HT1080 (cell line): ENCODE measurements at regions not wholly inside any gene's neighbourhood (a gene's known extent, or its start where the extent isn't known, plus 50 kb on each side); places are given as distances from the start of the nearest gene placed in this dataset.
"Not testable (repeated sequence)": the region's sequence is repeated elsewhere in the genome, so short reads cannot be mapped to it uniquely, and the experiment has no call there.

ENCODE experiments used
- DNase-seq: peaks from one replicate; pipeline ENCODE4 v3.0.0-alpha.2; 2015; ENCODE audit warnings: low read depth

GRCh38 chr11:92122561-92122960 lies 102.1 kb upstream of the FAT3 start:
- no peak for DNase-seq

- no peak for DNase-seq
Measured at GRCh38 chr11:92111287-92111686, 113.3 kb upstream of the FAT3 start.

GRCh38 chr11:92109466-92109865 lies 115.2 kb upstream of the FAT3 start:
- no peak for DNase-seq

- no peak for DNase-seq
Measured at GRCh38 chr11:92107331-92107730, 117.3 kb upstream of the FAT3 start.

GRCh38 chr11:92104349-92104748 lies 120.3 kb upstream of the FAT3 start:
- no peak for DNase-seq

GRCh38 chr11:92101920-92102319 lies 122.7 kb upstream of the FAT3 start:
- DNase-seq, result no peak

GRCh38 chr11:92099183-92099582 lies 125.4 kb upstream of the FAT3 start:
- DNase-seq, result no peak

- DNase-seq, result no peak
Measured at GRCh38 chr11:92098172-92098571, 126.4 kb upstream of the FAT3 start.

- DNase-seq, result no peak
Measured at GRCh38 chr11:92087725-92088537, 136.7 kb upstream of the FAT3 start.

- DNase-seq, result peak; percentile 13
Measured at GRCh38 chr11:92083123-92083522, 141.5 kb upstream of the FAT3 start.

- DNase-seq, result no peak
Measured at GRCh38 chr11:92082652-92083051, 142.0 kb upstream of the FAT3 start.

GRCh38 chr11:92074498-92074897 lies 150.1 kb upstream of the FAT3 start:
- not testable (repeated sequence) for DNase-seq

GRCh38 chr11:92071660-92072059 lies 153.0 kb upstream of the FAT3 start:
- DNase-seq, result no peak

- no peak for DNase-seq
Measured at GRCh38 chr11:92070026-92070889, 154.4 kb upstream of the FAT3 start.

GRCh38 chr11:92067016-92067415 lies 157.6 kb upstream of the FAT3 start:
- no peak for DNase-seq

- no peak for DNase-seq
Measured at GRCh38 chr11:92061456-92062062, 163.1 kb upstream of the FAT3 start.

GRCh38 chr11:92057849-92058442 lies 166.7 kb upstream of the FAT3 start:
- DNase-seq, result no peak

GRCh38 chr11:92053216-92053615 lies 171.4 kb upstream of the FAT3 start:
- DNase-seq, result no peak

- DNase-seq, result no peak
Measured at GRCh38 chr11:92050305-92050704, 174.3 kb upstream of the FAT3 start.

GRCh38 chr11:92048415-92048814 lies 176.2 kb upstream of the FAT3 start:
- no peak for DNase-seq

GRCh38 chr11:92046103-92046502 lies 178.5 kb upstream of the FAT3 start:
- DNase-seq, result no peak

- peak; percentile 18 for DNase-seq
Measured at GRCh38 chr11:92045301-92045700, 179.3 kb upstream of the FAT3 start.
